Suprapubic skin (tissue), 3 donors: ENCODE measurements at regions not wholly inside any gene's neighbourhood (a gene's known extent, or its start where the extent isn't known, plus 50 kb on each side); places are given as distances from the start of the nearest gene placed in this dataset.

Experiments
- POLR2A ChIP-seq, 2 donors: fragments of 450-650 bp; IDR thresholded peaks; one replicate each; pipeline ENCODE4 v1.6.1; 2017; ENCODE audit warnings: antibody characterized with exemption in 2 of 2, mild to moderate bottlenecking in 2 of 2, moderate library complexity in 2 of 2
- TF ChIP-seq, protein P1 (sequence below), 2 donors: fragments of 200-600 bp in 1 of 2; fragments of 450-650 bp in 1 of 2; sonication (generic) in 1 of 2; IDR thresholded peaks; one replicate each; pipeline ENCODE4 v1.5.1; 2016 to 2019; ENCODE audit warnings: antibody characterized with exemption in 2 of 2, mild to moderate bottlenecking in 1 of 2, moderate library complexity in 1 of 2

DNA sequence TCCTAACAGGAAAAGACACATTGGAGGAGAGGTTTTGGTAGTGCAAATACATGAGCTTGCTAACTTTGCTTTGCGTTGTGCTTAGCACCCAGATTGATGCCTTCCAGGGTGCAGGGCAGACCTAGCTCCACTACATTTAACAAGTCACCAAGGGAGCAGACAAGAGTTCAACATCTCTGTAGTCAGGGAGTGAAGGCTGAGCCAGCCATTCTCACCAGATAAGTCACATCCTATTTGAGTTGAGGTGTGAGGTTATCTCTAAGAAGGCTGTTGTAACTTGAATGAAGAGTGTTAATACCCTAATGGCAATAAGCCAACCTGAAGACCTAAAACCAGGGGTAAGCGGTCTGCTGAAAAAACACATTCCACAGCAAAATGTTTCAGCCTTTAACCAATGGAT lies 69.6 kb upstream of the DSEL start:
- no peak for TF ChIP-seq POLR2A (IDR thresholded peaks at IDR 0.05)
- TF ChIP-seq, protein P1, sequence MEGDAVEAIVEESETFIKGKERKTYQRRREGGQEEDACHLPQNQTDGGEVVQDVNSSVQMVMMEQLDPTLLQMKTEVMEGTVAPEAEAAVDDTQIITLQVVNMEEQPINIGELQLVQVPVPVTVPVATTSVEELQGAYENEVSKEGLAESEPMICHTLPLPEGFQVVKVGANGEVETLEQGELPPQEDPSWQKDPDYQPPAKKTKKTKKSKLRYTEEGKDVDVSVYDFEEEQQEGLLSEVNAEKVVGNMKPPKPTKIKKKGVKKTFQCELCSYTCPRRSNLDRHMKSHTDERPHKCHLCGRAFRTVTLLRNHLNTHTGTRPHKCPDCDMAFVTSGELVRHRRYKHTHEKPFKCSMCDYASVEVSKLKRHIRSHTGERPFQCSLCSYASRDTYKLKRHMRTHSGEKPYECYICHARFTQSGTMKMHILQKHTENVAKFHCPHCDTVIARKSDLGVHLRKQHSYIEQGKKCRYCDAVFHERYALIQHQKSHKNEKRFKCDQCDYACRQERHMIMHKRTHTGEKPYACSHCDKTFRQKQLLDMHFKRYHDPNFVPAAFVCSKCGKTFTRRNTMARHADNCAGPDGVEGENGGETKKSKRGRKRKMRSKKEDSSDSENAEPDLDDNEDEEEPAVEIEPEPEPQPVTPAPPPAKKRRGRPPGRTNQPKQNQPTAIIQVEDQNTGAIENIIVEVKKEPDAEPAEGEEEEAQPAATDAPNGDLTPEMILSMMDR (IDR thresholded peaks at IDR 0.05) = no peak
